Esophagus muscularis mucosa (tissue), 4 donors: ENCODE measurements at regions not wholly inside any gene's neighbourhood (a gene's known extent, or its start where the extent isn't known, plus 50 kb on each side); places are given as distances from the start of the nearest gene placed in this dataset.
A peak's percentile ranks its signal among the peaks of the same experiment; 100 is the strongest.

Experiments
- DNase-seq: peaks from one replicate; pipeline ENCODE4 v3.0.0-alpha.2; 2017; ENCODE audit errors: extremely low spot score
- H3K27ac ChIP-seq, 4 donors: fragments of 200-600 bp; sonication (generic); replicated peaks in 1 of 4; 1 replicate in 3 of 4; 2 replicates in 1 of 4; pipeline ENCODE4 v1.5.1; 2016 to 2019; ENCODE audit warnings: mild to moderate bottlenecking in 1 of 4
- H3K27me3 ChIP-seq, 4 donors: fragments of 200-600 bp; sonication (generic); one replicate each; pipeline versions ENCODE4 v1.5.1 to v1.6.0; 2016 to 2019
- H3K36me3 ChIP-seq, 4 donors: fragments of 200-600 bp; sonication (generic); one replicate each; pipeline ENCODE4 v1.5.1; 2016 to 2019
- H3K4me1 ChIP-seq, 4 donors: fragments of 200-600 bp; sonication (generic); one replicate each; pipeline ENCODE4 v1.5.1; 2016 to 2019
- H3K4me3 ChIP-seq, 4 donors: fragments of 200-600 bp; sonication (generic); 1 replicate in 2 of 4; 2 replicates in 2 of 4; pipeline ENCODE4 v1.5.1; 2016 to 2019; ENCODE audit warnings: mild to moderate bottlenecking in 4 of 4, moderate library complexity in 1 of 4
- H3K9me3 ChIP-seq, 4 donors: fragments of 200-600 bp; sonication (generic); 1 replicate in 3 of 4; 2 replicates in 1 of 4; pipeline ENCODE4 v1.5.1; 2016 to 2019
- EP300 ChIP-seq: sonication (generic); formaldehyde crosslinking; IDR thresholded peaks from one replicate; pipeline ENCODE4 v1.6.1; 2017; ENCODE audit warnings: antibody characterized with exemption
- POLR2A ChIP-seq: fragments of 450-650 bp; IDR thresholded peaks from one replicate; pipeline ENCODE4 v1.6.1; 2017; ENCODE audit warnings: antibody characterized with exemption, moderate library complexity, mild to moderate bottlenecking, low read depth
- POLR2AphosphoS5 ChIP-seq, 2 donors: sonication (generic); formaldehyde crosslinking; IDR thresholded peaks; one replicate each; pipeline ENCODE4 v1.6.1; 2017; ENCODE audit warnings: antibody characterized with exemption in 2 of 2
- WGBS: methylation state at CpG from one replicate; pipeline ENCODE4 v1.1.5; 2018; 5-methylcytosine and 5-hydroxymethylcytosine counted together
- intact Hi-C: fragments of 100-400 bp; cut with DNase I; formaldehyde crosslinking; loops from one replicate; pipeline ENCODE4 v1.15.1; 2023
- TF ChIP-seq, protein P1 (sequence below), 3 experiments: fragments of 200-600 bp in 2 of 3; fragments of 450-650 bp in 1 of 3; sonication (generic) in 2 of 3; IDR thresholded peaks; one replicate each; pipeline ENCODE4 v1.5.1; 2017 to 2019; ENCODE audit warnings: antibody characterized with exemption in 3 of 3, mild to moderate bottlenecking in 2 of 3, moderate library complexity in 1 of 3

DNA sequence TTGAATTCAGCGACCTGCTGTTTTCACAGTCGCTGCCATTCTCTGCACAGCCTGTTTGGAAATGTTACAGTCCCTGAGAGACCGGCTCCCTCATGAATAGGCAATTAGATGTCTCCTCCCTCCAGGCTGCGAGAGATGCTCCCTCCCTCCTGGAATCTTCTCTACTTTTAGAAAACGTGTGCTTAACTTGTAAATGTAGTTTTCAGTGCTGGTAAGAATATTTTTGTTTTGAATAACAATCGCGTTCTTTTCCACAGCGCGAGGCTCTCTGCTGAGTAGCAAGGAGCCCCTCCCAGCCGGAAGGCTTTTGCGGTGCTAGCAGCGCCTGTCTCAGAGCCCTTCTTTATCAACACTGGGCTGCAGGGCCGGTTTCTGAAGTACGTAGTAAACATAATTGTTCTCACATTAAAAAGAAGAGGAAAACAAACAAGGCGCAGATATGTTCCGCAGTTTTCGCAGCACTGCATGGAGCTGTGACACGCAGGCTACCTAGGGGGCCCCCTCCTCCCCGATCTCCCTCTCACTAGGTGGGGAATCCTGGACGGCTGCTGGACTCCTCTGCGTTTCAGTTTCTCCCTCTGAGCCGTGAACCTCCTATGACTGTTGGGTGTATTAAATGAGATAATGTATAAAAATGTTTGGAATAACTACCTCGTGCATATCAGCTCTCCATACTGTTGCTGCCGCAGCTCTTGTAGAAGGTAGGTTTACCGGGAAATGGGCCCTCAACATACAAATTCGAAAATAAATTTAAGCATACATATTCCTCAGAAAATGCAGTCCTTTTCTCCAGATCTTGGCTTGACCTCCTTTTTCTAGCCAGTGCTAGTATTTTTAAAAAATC lies 79.0 kb upstream of the SPACA1 start:
- 13% methylated on average over 26 of the region's 26 CpGs for WGBS
- TF ChIP-seq POLR2AphosphoS5 (IDR thresholded peaks at IDR 0.05), result no peak
- no peak for TF ChIP-seq POLR2A
- TF ChIP-seq, protein P1, sequence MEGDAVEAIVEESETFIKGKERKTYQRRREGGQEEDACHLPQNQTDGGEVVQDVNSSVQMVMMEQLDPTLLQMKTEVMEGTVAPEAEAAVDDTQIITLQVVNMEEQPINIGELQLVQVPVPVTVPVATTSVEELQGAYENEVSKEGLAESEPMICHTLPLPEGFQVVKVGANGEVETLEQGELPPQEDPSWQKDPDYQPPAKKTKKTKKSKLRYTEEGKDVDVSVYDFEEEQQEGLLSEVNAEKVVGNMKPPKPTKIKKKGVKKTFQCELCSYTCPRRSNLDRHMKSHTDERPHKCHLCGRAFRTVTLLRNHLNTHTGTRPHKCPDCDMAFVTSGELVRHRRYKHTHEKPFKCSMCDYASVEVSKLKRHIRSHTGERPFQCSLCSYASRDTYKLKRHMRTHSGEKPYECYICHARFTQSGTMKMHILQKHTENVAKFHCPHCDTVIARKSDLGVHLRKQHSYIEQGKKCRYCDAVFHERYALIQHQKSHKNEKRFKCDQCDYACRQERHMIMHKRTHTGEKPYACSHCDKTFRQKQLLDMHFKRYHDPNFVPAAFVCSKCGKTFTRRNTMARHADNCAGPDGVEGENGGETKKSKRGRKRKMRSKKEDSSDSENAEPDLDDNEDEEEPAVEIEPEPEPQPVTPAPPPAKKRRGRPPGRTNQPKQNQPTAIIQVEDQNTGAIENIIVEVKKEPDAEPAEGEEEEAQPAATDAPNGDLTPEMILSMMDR (IDR thresholded peaks at IDR 0.05), result no peak
- TF ChIP-seq EP300, result no peak
- intact Hi-C loops, result no loop called here
- Histone ChIP-seq H3K27ac (no peak overlapping the region), H3K9me3 (no peaks in the 10 kb centered on the region), H3K4me1 (peaks cover 0 to 9% (median 7%) of the 10 kb centered on the region in 4 donors), H3K36me3 (no peaks in the 10 kb centered on the region), H3K27me3 (peaks cover 0 to 22% (median 3%) of the 10 kb centered on the region in 4 donors), H3K4me3 (peak overlapping the region; percentile 22 to 48 (median 33))
- DNase-seq, result no peak

DNA sequence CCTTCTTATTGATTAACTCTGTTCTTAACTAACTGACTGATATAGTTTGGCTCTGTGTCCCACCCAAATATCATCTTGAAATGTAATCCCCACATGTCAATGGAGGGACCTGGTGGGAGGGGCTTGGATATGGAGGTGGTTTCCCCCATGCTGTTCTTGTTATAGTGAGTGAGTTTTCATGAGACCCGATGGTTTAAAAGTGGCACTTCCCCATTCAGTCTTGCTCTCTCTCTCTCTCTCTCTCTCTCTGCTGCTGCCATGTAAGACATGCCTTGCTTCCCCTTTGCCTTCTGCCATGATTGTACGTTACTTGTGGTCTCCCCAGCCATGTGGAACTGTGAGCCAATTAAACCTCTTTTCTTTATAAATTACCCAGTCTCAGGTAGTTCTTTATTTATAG lies 81.8 kb upstream of the SPACA1 start:
- H3K9me3 ChIP-seq, result no peaks in the 10 kb centered on the region
- H3K36me3 ChIP-seq, result no peaks in the 10 kb centered on the region
- H3K27ac ChIP-seq, result no peak overlapping the region
- intact Hi-C loops, result no loop called here
- H3K27me3 ChIP-seq, result peaks cover 0 to 22% (median 3%) of the 10 kb centered on the region in 4 donors
- H3K4me3 ChIP-seq, result no peak overlapping the region
- no peak for DNase-seq
- no peak for TF ChIP-seq EP300
- no peak for TF ChIP-seq POLR2A
- TF ChIP-seq POLR2AphosphoS5 (IDR thresholded peaks at IDR 0.05), result no peak
- TF ChIP-seq, protein P1 (IDR thresholded peaks at IDR 0.05), result no peak
- H3K4me1 ChIP-seq, result peaks cover 0 to 9% (median 7%) of the 10 kb centered on the region in 4 donors
- WGBS, result 81% methylated on average over 2 of the region's 2 CpGs

DNA sequence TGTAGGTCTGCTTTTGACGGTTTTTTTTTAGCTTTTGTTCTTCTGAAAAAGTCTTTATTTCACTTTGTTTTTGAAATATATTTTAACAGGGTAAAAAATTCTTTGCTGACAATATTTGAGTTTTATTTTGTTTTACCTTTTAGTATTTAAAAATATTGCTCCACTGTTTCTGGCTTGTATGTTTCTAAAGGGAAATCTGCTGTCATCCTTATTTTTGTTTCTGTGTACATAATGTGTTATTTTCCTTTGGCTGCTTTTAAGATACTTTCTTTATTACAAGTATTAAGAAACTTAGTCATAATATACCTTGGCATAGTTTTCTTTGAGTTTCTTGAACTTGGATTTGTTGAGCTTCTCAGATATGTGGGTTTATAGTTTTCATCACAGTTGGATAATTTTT lies 88.6 kb upstream of the SPACA1 start:
- Histone ChIP-seq H3K27me3 (no peaks in the 10 kb centered on the region), H3K27ac (no peak overlapping the region), H3K4me1 (no peaks in the 10 kb centered on the region), H3K36me3 (no peaks in the 10 kb centered on the region), H3K4me3 (no peak overlapping the region), H3K9me3 (no peaks in the 10 kb centered on the region)
- 95% methylated on average over 1 of the region's 1 CpG for WGBS
- TF ChIP-seq POLR2AphosphoS5 (IDR thresholded peaks at IDR 0.05) (no peak), POLR2A (no peak), EP300 (no peak)
- TF ChIP-seq, protein P1 (IDR thresholded peaks at IDR 0.05), result no peak
- DNase-seq, result no peak
- intact Hi-C loops, result no loop called here

DNA sequence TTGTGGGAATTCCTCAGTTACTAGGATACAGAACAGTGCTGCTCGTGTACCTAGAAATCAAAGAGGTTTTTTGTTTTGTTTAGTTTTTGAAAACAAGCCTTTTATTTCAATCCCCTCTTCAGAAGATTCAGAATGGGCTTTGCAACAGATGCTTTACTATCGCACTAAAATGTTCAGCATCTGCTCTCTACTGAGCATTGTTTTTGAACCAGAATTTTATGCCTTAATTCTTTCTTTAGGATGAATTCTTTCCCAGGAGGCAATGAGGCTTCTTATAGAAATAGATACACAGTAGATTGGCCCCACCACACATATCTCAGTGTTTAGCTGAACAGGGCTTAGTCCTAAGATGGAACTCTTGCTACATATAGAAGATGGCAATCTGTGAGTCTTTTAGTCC lies 95.9 kb upstream of the SPACA1 start:
- Histone ChIP-seq H3K4me3 (no peak overlapping the region), H3K9me3 (no peaks in the 10 kb centered on the region), H3K27ac (no peak overlapping the region), H3K27me3 (no peaks in the 10 kb centered on the region), H3K4me1 (no peaks in the 10 kb centered on the region), H3K36me3 (no peaks in the 10 kb centered on the region)
- intact Hi-C loops, result no loop called here
- no peak for TF ChIP-seq POLR2AphosphoS5 (IDR thresholded peaks at IDR 0.05)
- no peak for TF ChIP-seq EP300
- TF ChIP-seq POLR2A, result no peak
- TF ChIP-seq, protein P1 (IDR thresholded peaks at IDR 0.05), result no peak
- DNase-seq, result no peak
- 78% methylated on average over 2 of the region's 2 CpGs for WGBS
